Ishikawa (cell line): ENCODE measurements at regions not wholly inside any gene's neighbourhood (a gene's known extent, or its start where the extent isn't known, plus 50 kb on each side); places are given as distances from the start of the nearest gene placed in this dataset.

Source experiments
- CEBPB ChIP-seq: IDR thresholded peaks from 2 replicates; pipeline ENCODE4 v1.6.1; 2012
- CREB1 ChIP-seq: IDR thresholded peaks from 2 replicates; pipeline ENCODE4 v1.6.1; 2012; ENCODE audit warnings: low read depth
- EGR1 ChIP-seq: IDR thresholded peaks from 2 replicates; pipeline ENCODE4 v1.6.1; 2012
- EP300 ChIP-seq: IDR thresholded peaks from 2 replicates; pipeline ENCODE4 v1.6.1; 2012; ENCODE audit warnings: borderline replicate concordance
- FOXM1 ChIP-seq: IDR thresholded peaks from 2 replicates; pipeline ENCODE4 v1.6.1; 2012; ENCODE audit warnings: low read depth, borderline replicate concordance
- NFIC ChIP-seq: IDR thresholded peaks from 2 replicates; pipeline ENCODE4 v1.6.1; 2012
- RAD21 ChIP-seq: IDR thresholded peaks from 2 replicates; pipeline ENCODE4 v1.6.1; 2012; ENCODE audit warnings: low read depth
- TAF1 ChIP-seq: IDR thresholded peaks from 2 replicates; pipeline ENCODE4 v1.6.1; 2012; ENCODE audit warnings: low read depth, mild to moderate bottlenecking
- TCF12 ChIP-seq: IDR thresholded peaks from 2 replicates; pipeline ENCODE4 v1.6.1; 2012; ENCODE audit warnings: low read depth
- TEAD4 ChIP-seq: IDR thresholded peaks from 2 replicates; pipeline ENCODE4 v1.6.1; 2012
- USF1 ChIP-seq: IDR thresholded peaks from 2 replicates; pipeline ENCODE4 v1.6.1; 2012
- YY1 ChIP-seq: IDR thresholded peaks from 2 replicates; pipeline ENCODE4 v1.6.1; 2012; ENCODE audit warnings: low read depth
- ZBTB7A ChIP-seq: IDR thresholded peaks from 2 replicates; pipeline ENCODE4 v1.6.1; 2012; ENCODE audit warnings: low read depth
- TF ChIP-seq, protein P1 (sequence below): IDR thresholded peaks from 2 replicates; pipeline ENCODE4 v1.6.1; 2012
- TF ChIP-seq, protein P2 (sequence below): IDR thresholded peaks from 2 replicates; pipeline ENCODE4 v1.6.1; 2012; ENCODE audit warnings: low read depth, mild to moderate bottlenecking

- TF ChIP-seq CEBPB (no peak), RAD21 (no peak), TAF1 (no peak), YY1 (no peak), CREB1 (no peak), EP300 (no peak)
- TF ChIP-seq, protein P1, sequence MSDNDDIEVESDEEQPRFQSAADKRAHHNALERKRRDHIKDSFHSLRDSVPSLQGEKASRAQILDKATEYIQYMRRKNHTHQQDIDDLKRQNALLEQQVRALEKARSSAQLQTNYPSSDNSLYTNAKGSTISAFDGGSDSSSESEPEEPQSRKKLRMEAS, result no peak
- TF ChIP-seq, protein P2, sequence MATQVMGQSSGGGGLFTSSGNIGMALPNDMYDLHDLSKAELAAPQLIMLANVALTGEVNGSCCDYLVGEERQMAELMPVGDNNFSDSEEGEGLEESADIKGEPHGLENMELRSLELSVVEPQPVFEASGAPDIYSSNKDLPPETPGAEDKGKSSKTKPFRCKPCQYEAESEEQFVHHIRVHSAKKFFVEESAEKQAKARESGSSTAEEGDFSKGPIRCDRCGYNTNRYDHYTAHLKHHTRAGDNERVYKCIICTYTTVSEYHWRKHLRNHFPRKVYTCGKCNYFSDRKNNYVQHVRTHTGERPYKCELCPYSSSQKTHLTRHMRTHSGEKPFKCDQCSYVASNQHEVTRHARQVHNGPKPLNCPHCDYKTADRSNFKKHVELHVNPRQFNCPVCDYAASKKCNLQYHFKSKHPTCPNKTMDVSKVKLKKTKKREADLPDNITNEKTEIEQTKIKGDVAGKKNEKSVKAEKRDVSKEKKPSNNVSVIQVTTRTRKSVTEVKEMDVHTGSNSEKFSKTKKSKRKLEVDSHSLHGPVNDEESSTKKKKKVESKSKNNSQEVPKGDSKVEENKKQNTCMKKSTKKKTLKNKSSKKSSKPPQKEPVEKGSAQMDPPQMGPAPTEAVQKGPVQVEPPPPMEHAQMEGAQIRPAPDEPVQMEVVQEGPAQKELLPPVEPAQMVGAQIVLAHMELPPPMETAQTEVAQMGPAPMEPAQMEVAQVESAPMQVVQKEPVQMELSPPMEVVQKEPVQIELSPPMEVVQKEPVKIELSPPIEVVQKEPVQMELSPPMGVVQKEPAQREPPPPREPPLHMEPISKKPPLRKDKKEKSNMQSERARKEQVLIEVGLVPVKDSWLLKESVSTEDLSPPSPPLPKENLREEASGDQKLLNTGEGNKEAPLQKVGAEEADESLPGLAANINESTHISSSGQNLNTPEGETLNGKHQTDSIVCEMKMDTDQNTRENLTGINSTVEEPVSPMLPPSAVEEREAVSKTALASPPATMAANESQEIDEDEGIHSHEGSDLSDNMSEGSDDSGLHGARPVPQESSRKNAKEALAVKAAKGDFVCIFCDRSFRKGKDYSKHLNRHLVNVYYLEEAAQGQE, result no peak
These were observed 165.0 kb downstream of the SUCNR1 start for GRCh38 chr3:152038490-152038889.

DNA sequence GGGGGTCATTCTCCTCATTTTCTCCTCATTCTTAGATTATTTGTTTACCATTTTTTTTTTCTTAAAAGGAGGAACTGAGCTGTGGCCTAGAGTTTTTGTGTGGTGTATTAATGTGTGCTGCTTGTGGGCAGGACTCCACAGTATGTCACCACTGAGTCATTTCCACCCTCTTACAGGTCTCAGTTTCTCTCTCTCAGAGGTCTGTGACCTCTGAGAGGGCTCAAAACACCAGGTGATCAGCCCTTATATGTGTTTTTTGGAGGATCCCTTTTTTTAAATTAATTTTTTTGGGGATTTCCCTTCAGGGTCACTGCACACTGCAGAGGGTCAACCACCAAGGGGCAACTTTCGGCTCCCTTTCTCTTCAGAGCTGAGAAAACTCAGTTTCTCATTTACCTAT lies 166.4 kb downstream of the SUCNR1 start:
- no peak for TF ChIP-seq TAF1
- TF ChIP-seq USF1, result no peak
- TF ChIP-seq TEAD4, result no peak
- TF ChIP-seq CREB1, result no peak
- no peak for TF ChIP-seq TCF12
- no peak for TF ChIP-seq FOXM1
- TF ChIP-seq RAD21, result no peak
- TF ChIP-seq EGR1, result no peak
- TF ChIP-seq, protein P2, result no peak
- TF ChIP-seq YY1, result no peak
- TF ChIP-seq, protein P1, result no peak
- TF ChIP-seq EP300, result no peak
- no peak for TF ChIP-seq CEBPB
- TF ChIP-seq ZBTB7A, result no peak
- TF ChIP-seq NFIC, result no peak

GRCh38 chr3:152040319-152040718 lies 166.9 kb downstream of the SUCNR1 start:
- TF ChIP-seq, protein P1, result no peak
- TF ChIP-seq NFIC, result no peak
- TF ChIP-seq EGR1, result no peak
- no peak for TF ChIP-seq YY1
- TF ChIP-seq TAF1, result no peak
- TF ChIP-seq EP300, result no peak
- no peak for TF ChIP-seq ZBTB7A

DNA sequence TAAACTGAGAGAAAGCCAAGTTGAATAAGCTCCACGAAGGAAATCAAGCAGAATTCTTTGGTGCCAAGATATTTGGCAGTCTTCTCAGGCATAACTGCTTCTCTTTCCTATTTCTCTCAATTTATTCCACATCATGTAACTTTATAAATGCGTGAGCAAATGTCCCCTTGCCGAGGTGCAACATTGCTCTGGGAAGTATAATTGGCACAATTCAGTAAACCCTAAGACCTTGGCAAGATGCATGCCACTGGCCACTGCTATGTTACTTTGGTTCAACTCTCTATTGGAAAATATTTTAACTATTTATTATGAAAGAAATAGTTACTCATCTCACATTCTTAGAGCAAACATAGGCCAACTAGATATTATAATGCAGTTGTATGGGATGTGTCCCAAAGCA lies 170.2 kb downstream of the SUCNR1 start:
- TF ChIP-seq, protein P2, result no peak
- no peak for TF ChIP-seq NFIC
- TF ChIP-seq EGR1, result no peak

GRCh38 chr3:152046280-152046679 lies 172.8 kb downstream of the SUCNR1 start:
- TF ChIP-seq TCF12, result no peak
- TF ChIP-seq FOXM1, result no peak
- no peak for TF ChIP-seq USF1
- no peak for TF ChIP-seq EGR1
- TF ChIP-seq, protein P1, result no peak
- TF ChIP-seq TEAD4, result no peak
- no peak for TF ChIP-seq TAF1
- no peak for TF ChIP-seq CEBPB
- TF ChIP-seq, protein P2, result no peak
- TF ChIP-seq NFIC, result no peak
- TF ChIP-seq ZBTB7A, result no peak
- no peak for TF ChIP-seq EP300
- no peak for TF ChIP-seq CREB1
- TF ChIP-seq YY1, result no peak
